GM23248 (cell line): ENCODE measurements at regions not wholly inside any gene's neighbourhood (a gene's known extent, or its start where the extent isn't known, plus 50 kb on each side); places are given as distances from the start of the nearest gene placed in this dataset.

Experiments
- EZH2 ChIP-seq: fragments of 200-600 bp; sonication (generic); IDR thresholded peaks from 2 replicates; pipeline ENCODE4 v1.6.1; 2018; ENCODE audit warnings: antibody characterized with exemption, mild to moderate bottlenecking; ENCODE audit not compliant: insufficient read depth, poor library complexity, severe bottlenecking
- EZH2phosphoT487 ChIP-seq: fragments of 200-600 bp; sonication (generic); IDR thresholded peaks from 2 replicates; pipeline ENCODE4 v1.6.1; 2018; ENCODE audit warnings: antibody characterized with exemption, moderate library complexity, mild to moderate bottlenecking, low read depth; ENCODE audit not compliant: insufficient read depth

- no peak for TF ChIP-seq EZH2
- no peak for TF ChIP-seq EZH2phosphoT487
Observed at GRCh38 chr3:135645541-135645940, 320.0 kb upstream of the PPP2R3A start.
